ENCODE measurements at regions not wholly inside any gene's neighbourhood (a gene's known extent, or its start where the extent isn't known, plus 50 kb on each side); places are given as distances from the start of the nearest gene placed in this dataset.

DNA sequence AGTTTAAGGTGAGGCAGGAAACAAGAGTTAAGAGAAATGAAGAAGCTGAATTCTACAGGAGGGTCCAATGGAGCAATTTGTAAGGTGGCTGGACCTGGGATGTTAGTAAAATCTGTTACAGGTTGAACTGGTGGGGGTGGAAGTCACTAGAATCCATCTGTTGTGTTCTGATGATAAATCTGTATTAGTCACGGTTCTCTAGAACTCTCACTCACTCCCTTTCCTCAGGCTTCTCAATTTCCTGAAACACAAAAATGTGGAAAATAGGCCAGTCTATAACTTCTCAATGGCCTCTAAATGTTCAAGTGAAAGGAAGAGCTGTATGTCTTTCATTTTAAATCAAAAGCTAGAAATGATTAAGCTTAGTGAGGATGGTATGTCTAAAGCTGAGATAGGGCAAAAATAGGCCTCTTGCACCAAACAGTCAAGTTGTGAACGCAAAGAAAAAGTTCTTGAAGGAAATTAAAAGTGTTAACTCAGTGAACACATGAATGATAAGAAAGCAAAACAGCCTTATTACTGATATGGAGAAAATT is 180.2 kb upstream of the CBLB start:
- H3K4me1 ChIP-seq = no peaks in the 10 kb centered on the region
- no peaks in the 10 kb centered on the region for H3K36me3 ChIP-seq
- intact Hi-C loops (cut with DNase I; ENCODE audit: low total_unique reads) (no loop called here), in situ Hi-C loops (cut with MboI; ENCODE audit: low sequenced_read_pairs in 4 of 4) (no loop called here)
- H3K27me3 ChIP-seq = no peaks in the 10 kb centered on the region
- H3K4me3 ChIP-seq = no peak overlapping the region
- TF ChIP-seq, protein P1, sequence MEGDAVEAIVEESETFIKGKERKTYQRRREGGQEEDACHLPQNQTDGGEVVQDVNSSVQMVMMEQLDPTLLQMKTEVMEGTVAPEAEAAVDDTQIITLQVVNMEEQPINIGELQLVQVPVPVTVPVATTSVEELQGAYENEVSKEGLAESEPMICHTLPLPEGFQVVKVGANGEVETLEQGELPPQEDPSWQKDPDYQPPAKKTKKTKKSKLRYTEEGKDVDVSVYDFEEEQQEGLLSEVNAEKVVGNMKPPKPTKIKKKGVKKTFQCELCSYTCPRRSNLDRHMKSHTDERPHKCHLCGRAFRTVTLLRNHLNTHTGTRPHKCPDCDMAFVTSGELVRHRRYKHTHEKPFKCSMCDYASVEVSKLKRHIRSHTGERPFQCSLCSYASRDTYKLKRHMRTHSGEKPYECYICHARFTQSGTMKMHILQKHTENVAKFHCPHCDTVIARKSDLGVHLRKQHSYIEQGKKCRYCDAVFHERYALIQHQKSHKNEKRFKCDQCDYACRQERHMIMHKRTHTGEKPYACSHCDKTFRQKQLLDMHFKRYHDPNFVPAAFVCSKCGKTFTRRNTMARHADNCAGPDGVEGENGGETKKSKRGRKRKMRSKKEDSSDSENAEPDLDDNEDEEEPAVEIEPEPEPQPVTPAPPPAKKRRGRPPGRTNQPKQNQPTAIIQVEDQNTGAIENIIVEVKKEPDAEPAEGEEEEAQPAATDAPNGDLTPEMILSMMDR (IDR thresholded peaks at IDR 0.05 in 4 of 5, conservative IDR thresholded peaks at IDR 0.05 in 1 of 5) = no peak
- TF ChIP-seq POLR2A (IDR thresholded peaks at IDR 0.05) = no peak
- DNase-seq (no peak), ATAC-seq (no peak)
- H3K27ac ChIP-seq = no peak overlapping the region
- H3K9me3 ChIP-seq = no peaks in the 10 kb centered on the region

DNA sequence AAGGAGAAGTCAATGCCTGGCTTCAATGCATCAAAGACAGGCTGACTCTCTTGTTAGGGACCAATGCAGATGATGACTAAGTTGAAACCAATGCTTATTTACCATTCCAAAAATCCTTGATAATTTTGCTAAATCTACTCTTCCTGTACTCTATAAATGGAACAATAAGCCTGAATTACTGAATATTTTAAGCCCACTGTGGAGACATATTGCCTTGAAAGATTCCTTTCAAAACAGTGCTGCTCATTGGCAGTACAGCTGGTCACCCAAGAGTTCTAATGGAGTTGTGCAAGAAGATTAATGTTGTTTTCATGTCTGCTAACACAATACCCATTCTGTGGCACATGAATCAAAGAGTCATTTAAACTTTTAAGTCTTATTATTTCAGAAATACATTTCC is 181.0 kb upstream of the CBLB start:
- no peaks in the 10 kb centered on the region for H3K36me3 ChIP-seq
- no peak overlapping the region for H3K27ac ChIP-seq
- TF ChIP-seq, protein P1 (IDR thresholded peaks at IDR 0.05 in 4 of 5, conservative IDR thresholded peaks at IDR 0.05 in 1 of 5) = no peak
- no peak for TF ChIP-seq POLR2A (IDR thresholded peaks at IDR 0.05)
- H3K4me3 ChIP-seq = no peak overlapping the region
- H3K4me1 ChIP-seq = no peaks in the 10 kb centered on the region
- intact Hi-C loops (cut with DNase I; ENCODE audit: low total_unique reads) (no loop called here), in situ Hi-C loops (cut with MboI; ENCODE audit: low sequenced_read_pairs in 4 of 4) (no loop called here)
- H3K27me3 ChIP-seq = no peaks in the 10 kb centered on the region
- DNase-seq = no peak
- no peaks in the 10 kb centered on the region for H3K9me3 ChIP-seq
- ATAC-seq = no peak

DNA sequence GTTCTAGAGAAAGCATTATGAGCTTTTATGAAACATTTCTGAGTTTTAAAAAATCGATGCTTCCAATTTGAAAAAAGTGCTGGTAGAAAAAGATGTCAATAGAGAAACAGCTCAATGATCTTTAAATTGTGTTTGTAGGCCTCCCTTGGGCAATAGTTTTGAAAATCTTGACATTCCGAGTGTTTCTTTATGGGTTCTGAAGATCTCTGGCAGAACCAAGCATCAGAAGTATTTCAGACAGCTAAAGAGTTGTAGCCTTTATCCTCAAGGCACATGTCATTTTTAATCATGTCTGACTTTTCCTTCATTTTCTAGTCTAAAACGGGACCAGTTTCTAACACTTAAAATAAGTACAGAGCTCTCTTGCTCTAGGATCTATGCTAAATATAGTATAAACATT is 188.1 kb upstream of the CBLB start:
- intact Hi-C loops (cut with DNase I; ENCODE audit: low total_unique reads) (no loop called here), in situ Hi-C loops (cut with MboI; ENCODE audit: low sequenced_read_pairs in 4 of 4) (no loop called here)
- H3K4me1 ChIP-seq = no peaks in the 10 kb centered on the region
- no peaks in the 10 kb centered on the region for H3K9me3 ChIP-seq
- no peak overlapping the region for H3K4me3 ChIP-seq
- no peak overlapping the region for H3K27ac ChIP-seq
- no peaks in the 10 kb centered on the region for H3K27me3 ChIP-seq
- TF ChIP-seq, protein P1 (IDR thresholded peaks at IDR 0.05 in 4 of 5, conservative IDR thresholded peaks at IDR 0.05 in 1 of 5) = no peak
- no peak for TF ChIP-seq POLR2A (IDR thresholded peaks at IDR 0.05)
- ATAC-seq = no peak
- DNase-seq = no peak
- H3K36me3 ChIP-seq = no peaks in the 10 kb centered on the region

DNA sequence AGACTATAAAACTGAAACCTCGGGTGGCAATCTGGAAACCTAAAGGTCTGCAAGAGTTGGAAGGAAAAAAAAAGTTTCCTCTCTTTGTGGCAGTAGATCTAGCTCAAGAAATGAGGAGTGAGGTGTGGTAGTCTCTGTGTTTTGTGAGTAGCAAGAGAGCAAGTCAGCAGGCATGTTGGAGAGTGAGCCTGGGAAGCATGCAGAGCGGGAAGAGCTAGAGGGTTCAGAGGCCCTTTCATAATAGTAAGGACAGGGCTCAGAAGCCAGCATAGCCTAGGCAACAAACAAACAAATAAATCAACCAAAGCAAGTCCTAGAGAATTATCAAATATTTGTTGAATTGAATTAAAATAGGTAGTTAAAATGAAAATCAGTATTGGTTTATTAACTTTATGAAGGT is 189.7 kb upstream of the CBLB start:
- TF ChIP-seq, protein P1 (IDR thresholded peaks at IDR 0.05 in 4 of 5, conservative IDR thresholded peaks at IDR 0.05 in 1 of 5) = no peak
- no peak for TF ChIP-seq POLR2A (IDR thresholded peaks at IDR 0.05)
- intact Hi-C loops (cut with DNase I; ENCODE audit: low total_unique reads) (no loop called here), in situ Hi-C loops (cut with MboI; ENCODE audit: low sequenced_read_pairs in 4 of 4) (no loop called here)
- no peak for DNase-seq
- Histone ChIP-seq H3K27me3 (no peaks in the 10 kb centered on the region), H3K36me3 (no peaks in the 10 kb centered on the region), H3K4me3 (no peak overlapping the region), H3K4me1 (no peaks in the 10 kb centered on the region), H3K9me3 (no peaks in the 10 kb centered on the region), H3K27ac (no peak overlapping the region)
- no peak for ATAC-seq

DNA sequence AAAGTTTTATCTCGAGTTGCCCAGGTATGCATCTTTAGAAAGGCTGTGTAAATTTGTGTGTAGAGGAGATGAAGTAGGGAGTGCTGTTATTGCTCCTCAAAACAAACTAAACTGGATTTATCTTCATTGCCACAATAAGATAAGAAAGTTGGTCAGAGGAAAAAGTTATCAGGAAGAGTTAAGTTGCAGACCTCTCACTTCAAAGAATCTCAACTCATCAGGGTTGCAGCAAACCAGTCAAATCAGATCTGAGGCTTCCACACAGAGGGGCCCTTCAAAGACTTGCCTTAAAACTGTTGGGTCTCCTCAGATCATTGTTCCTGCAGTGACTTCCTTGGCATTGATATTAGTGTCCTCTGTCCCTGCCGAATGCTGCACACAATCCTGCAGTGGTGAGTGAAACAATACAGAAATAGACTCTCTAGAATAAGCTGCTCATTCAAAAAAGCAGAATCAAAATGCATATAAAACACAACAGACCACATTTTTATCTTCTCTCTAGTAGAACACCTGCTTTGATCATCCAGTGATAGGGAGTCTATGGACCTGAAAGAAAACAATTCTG is 191.2 kb upstream of the CBLB start:
- TF ChIP-seq, protein P1 (IDR thresholded peaks at IDR 0.05 in 4 of 5, conservative IDR thresholded peaks at IDR 0.05 in 1 of 5) = no peak
- TF ChIP-seq POLR2A (IDR thresholded peaks at IDR 0.05) = no peak

More for the DNA sequence above, 191.2 kb upstream of the CBLB start:
- in situ Hi-C loops (cut with MboI; ENCODE audit: low sequenced_read_pairs in 4 of 4) (no loop called here), intact Hi-C loops (cut with DNase I; ENCODE audit: low total_unique reads) (no loop called here)
- ATAC-seq (no peak), DNase-seq (no peak)
- H3K27me3 ChIP-seq = no peaks in the 10 kb centered on the region
- H3K4me3 ChIP-seq = no peak overlapping the region
- no peak overlapping the region for H3K27ac ChIP-seq
- no peaks in the 10 kb centered on the region for H3K9me3 ChIP-seq
- H3K36me3 ChIP-seq = no peaks in the 10 kb centered on the region
- H3K4me1 ChIP-seq = no peaks in the 10 kb centered on the region
